Stimulated activated CD8-positive, alpha-beta memory T cell treated with anti-CD3 and anti-CD28 coated beads, Interleukin-15, amount 100 ng/mL, for 24 hours (primary cell): ENCODE measurements at regions not wholly inside any gene's neighbourhood (a gene's known extent, or its start where the extent isn't known, plus 50 kb on each side); places are given as distances from the start of the nearest gene placed in this dataset.

Experiments used
- DNase-seq: peaks from one replicate; pipeline ENCODE4 v3.0.0-alpha.2; 2020; ENCODE audit warnings: low read depth

DNA sequence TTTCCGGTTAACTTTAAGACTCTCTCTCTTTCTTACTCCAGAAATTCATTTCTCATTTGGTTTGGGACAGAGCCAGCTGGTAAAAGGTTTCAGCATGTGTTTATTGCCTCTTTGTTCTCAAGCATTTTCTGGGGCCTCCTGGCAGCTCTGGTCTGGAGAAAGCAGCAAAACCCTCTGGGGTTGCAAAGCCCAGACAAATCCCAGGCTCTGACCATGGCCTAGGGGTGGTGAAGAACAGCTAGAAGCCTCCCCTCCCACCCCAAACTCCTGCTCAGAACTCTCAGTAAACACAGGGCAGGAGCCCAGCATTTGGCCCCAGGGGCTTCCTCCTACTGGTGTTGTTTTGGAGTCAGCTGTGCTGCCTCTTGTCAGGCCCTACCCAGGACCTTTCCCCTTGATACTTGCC, 124.2 kb upstream of the SERP2 start:
- DNase-seq = no peak

- no peak for DNase-seq
Measured at GRCh38 chr13:44252938-44253337, 120.7 kb upstream of the SERP2 start.

DNA sequence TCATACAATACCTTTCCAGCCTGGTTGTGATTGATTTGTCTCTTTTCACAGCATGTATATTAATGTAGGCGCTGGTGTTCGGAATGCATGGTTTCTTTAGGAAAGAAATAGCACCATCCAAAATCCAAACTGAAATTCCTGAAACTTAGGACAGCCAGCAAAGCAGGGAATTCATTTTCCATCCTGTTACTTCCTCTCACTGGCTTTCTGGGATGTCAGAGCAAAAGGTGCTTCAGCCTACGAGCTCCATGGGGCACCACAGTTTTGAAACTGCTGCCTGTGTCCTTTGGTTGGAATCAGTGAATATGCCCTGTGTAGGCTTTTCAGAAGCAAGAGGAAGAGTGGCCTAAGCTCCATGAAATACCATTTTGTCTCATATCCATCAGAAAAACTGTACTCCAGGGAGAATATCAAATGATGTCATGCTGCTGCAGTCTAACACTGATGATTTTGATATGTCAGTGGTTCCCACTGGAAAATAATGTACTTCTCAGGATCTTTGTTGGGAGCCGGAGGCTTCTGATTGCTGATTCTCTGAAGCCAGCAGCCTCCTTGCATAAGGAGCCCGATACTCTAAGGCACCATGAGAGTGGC, 117.8 kb upstream of the SERP2 start:
- DNase-seq = no peak

GRCh38 chr13:44257796-44258195, 115.8 kb upstream of the SERP2 start:
- DNase-seq = no peak

GRCh38 chr13:44259045-44260027, 114.3 kb upstream of the SERP2 start:
- DNase-seq = no peak

GRCh38 chr13:44260336-44260735, 113.3 kb upstream of the SERP2 start:
- DNase-seq = no peak

DNA sequence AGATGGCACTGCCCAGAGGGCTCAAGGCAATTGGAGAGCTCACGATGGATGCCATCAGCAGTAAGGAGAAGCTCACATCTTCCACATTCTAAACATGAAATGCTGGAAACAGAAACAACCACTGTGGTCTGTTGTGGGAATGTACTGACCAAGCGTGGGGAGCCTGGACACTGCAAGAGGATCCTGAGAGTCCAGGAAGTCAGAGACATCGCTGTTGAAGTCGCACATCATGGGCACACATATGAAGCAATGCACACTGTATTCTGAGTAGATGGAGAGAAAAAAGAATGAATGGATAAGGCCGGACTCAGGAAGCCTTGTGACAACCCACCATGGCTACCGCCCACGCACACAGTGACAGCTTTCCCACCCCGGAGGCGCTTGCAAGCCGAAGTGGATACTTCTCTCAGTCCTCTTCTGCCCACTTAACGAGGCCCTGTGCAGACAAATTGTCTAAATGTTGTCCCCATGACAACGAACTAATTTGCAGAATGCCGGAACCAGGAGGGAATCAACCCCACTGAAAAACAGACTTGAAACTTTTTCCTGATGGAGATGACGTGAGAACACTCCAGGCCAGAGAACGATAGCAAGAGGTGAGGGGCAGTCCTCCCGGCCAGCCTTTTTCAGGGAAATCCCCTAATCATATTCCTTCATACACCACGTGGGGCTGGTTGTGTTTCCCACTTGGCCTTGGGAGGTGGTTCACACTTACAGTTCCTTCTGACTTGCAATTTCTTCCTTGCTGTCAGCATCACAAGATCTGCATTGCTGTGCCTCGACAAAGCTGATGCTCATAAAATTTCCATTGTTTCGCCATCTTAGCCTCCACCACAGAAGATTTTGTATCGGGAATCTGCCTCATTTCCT, 109.6 kb upstream of the SERP2 start:
- no peak for DNase-seq

DNA sequence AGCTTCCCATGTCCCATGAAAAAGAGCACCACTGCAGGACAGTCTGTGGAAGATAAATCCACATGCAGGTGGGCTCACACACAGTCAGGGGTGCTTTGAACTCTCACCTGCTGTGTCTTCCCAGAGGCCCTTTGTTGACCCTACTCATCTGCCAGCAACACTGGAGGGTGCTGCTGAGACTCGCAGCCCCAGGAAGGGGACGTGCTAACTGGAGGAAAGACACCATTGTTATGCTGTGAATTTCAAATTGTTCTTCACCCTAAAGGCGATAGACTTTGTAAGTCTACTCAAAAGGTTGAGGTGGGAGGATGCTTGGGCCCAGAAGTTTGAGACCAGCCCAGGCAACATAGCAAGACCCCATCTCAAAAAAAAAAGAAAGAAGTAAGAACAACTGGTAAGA, 107.3 kb upstream of the SERP2 start:
- no peak for DNase-seq

DNA sequence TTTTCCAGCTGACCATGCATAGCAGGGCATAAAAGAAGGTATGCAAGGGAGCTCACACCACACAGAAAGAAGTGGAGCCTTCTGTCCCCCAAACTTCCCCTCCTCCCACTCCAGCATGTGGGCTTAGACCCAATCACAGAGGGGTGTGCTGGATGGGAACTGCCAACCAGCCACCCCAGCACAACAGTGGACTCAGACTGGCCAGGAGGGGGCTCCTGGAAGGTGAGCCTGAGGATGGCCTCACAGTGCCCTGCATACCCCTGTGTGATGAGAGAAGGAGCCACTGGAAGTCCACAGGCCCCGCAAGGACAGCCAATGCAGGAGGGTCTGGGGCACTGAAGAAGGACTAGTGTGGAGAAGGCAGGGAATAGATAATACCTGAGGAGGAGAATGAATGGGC, 106.9 kb upstream of the SERP2 start:
- no peak for DNase-seq

DNA sequence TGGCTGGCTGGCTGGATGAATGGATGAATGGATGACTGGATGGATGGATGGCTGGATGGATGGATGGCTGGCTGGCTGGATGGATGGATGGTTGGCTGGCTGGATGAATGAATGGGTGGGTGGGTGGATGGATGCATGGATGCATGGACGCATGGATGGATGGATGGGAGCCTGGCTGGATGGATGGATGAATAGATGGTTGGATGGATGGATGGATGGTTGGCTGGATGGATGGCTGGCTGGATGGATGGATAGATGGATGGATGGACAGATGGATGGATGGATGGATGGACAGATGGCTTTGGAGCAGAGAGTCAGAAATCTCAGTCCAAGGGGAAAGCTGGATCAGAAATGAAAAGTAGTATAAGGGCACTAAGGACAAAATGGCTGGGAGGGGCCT, 106.4 kb upstream of the SERP2 start:
- DNase-seq = no peak

DNA sequence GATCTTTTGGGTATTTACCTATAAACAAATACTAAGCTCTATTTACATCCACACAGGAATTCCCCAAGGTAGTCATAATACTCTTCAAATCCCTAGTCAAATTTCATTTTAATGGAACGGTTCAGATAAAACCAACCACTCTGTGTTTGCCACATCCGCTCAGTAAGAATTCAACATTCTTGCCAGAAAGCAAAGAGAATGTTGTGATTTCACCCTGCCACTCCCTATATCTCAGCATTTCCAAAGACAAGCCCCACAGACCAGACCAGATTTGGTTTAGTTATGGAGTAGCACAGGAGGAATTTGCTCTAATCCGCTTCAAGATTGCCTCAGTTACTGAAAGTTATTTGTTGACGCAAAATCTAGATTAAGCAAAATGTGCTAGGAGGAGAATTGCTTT, 105.6 kb upstream of the SERP2 start:
- DNase-seq = no peak

- DNase-seq = no peak
Measured at GRCh38 chr13:44268980-44269379, 104.6 kb upstream of the SERP2 start.

DNA sequence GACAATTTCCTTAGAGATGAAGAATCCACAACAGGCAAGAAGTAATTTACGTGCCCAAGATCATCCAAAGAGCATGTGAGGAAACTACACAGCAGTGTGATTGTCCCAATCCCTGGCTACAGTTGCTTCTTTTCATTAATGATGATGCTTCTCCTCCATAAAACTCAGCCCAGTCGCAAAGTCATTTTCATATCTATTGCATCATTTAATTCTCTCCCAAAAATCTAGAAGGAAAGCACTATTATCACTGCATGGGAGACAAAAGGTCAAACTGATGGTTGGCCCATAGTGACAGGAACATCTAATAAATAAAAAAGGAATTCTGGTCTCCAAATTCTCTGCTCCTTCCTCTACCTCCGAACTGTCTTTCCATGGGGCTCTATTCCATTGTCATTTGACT, 103.5 kb upstream of the SERP2 start:
- no peak for DNase-seq

- DNase-seq = no peak
Measured at GRCh38 chr13:44271031-44271455, 102.6 kb upstream of the SERP2 start.

DNA sequence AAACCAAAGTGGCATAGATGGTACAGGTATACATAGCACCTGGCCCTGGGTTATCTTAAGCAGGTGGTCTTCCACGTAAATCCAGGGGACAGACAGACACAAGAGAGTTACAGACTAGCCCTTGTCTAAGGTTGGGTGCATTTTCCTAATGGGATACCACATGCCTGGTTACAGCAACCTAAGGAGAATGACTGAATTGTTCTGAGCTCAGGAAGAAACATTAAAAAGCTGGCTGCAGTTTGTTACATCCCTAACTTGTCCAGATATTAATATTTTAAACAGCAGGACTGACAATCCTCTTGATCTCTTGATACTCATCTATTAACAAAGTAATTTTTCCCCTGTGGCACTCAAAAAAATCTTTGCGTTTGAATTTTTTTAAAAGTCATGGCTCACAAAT, 102.2 kb upstream of the SERP2 start:
- no peak for DNase-seq

DNA sequence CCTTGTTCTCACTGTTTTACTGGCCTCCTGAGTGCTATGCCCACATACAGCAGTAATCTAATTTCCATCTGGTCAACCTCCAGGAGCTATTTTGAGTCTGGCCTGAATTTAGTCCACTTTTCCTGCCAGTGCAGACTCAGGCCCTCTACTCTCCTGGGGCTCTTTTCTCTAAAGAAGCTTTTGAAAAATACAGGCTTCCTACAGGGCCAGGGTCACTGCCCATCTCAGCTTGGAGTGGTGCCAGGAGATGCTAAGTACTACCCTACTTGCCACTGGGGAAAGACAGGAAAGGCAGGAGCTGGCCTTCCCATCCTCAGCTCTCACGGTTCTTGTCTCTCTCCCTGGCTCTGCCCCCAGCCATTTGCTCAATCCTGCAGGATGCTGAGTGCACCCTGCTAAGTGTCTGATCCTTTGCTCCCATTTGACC, 101.7 kb upstream of the SERP2 start:
- DNase-seq = no peak

GRCh38 chr13:44272692-44273091, 100.9 kb upstream of the SERP2 start:
- DNase-seq = no peak

- DNase-seq = no peak
Measured at GRCh38 chr13:44273216-44273615, 100.4 kb upstream of the SERP2 start.

DNA sequence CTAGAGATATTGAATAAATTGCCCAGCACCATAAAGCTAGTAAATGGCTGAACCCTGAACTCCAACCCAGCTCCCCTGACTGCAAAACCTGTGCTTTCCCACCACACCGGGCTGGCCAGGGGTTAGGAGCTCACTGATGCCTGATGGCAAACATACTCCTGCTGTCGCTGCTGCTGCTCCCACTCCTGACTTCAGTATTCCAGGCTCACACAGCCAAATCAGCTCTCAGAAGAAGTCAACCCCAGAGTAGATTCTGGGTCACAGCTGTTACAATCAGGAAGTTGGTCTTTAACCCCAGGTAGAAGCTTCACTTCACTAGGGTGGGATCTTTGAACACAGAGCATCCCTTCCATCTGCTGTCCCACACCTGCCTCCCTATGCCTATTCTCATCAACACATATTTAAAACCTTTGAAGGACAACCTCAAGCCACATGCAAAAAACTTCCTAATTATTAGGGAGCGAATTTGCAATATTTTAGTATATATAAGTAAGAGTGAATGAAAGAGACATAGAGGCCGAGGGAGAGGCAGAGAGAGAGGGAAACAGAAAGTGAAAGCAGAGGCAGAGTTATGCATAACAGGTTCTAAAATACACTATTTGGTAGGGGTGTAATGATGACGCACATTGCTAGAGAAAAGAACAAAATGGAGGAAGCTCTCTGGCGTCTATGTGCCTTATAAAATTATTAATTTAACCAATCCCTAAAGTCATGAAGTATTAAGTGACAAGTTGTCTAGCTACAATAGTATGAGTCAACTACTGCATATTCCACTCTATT, 99.4 kb upstream of the SERP2 start:
- DNase-seq = no peak

GRCh38 chr13:44274771-44275205, 98.8 kb upstream of the SERP2 start:
- no peak for DNase-seq

GRCh38 chr13:44275381-44275780, 98.2 kb upstream of the SERP2 start:
- DNase-seq = no peak

DNA sequence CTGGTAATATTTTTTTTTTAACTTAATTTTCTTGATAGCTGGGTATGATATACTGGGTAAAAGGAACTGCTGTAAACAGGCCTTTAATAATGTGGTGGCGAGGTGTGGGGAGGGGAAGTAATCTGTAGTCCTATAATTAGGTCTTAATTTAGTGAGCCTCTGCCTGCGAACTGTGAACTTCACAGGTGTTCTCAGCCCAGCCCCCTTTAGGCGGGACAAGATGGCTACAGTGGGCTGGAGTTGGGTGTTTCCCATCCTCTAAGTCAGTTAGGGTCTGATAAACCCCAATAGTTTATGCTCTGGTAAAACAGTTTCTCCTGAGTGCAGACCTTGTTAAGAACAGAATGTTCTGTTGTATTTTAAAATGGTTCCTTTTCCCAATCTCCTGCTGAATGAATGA, 97.6 kb upstream of the SERP2 start:
- no peak for DNase-seq
